Astrocyte (in vitro differentiated cells and primary cell): ENCODE measurements at regions not wholly inside any gene's neighbourhood (a gene's known extent, or its start where the extent isn't known, plus 50 kb on each side); places are given as distances from the start of the nearest gene placed in this dataset.

Experiments
- DNase-seq: peaks from one replicate; pipeline ENCODE4 v3.0.0-alpha.2; 2010; ENCODE audit warnings: low read depth
- FAIRE-seq: peaks from 2 replicates; lab custom pipeline; 2011; peaks lifted over from hg19 to GRCh38; lab: Jason Lieb, UNC
- H2AFZ ChIP-seq: 2 replicates; pipeline ENCODE4 v1.6.0; 2012; ENCODE audit warnings: low read depth, low read length, inconsistent platforms
- H3K27ac ChIP-seq: 2 replicates; pipeline ENCODE4 v1.5.1; 2011; ENCODE audit warnings: low read depth, low read length, inconsistent platforms
- H3K27me3 ChIP-seq: 2 replicates; pipeline ENCODE4 v1.6.0; 2011; ENCODE audit warnings: low read length, inconsistent platforms; ENCODE audit not compliant: insufficient read depth
- H3K36me3 ChIP-seq: 2 replicates; pipeline ENCODE4 v1.5.1; 2011; ENCODE audit warnings: low read length, inconsistent platforms; ENCODE audit not compliant: insufficient read depth
- H3K4me1 ChIP-seq: 2 replicates; pipeline ENCODE4 v1.5.1; 2011; ENCODE audit warnings: low read length, inconsistent platforms; ENCODE audit not compliant: insufficient read depth
- H3K4me2 ChIP-seq: 2 replicates; pipeline ENCODE4 v1.6.0; 2012; ENCODE audit warnings: low read length, inconsistent platforms
- H3K4me3 ChIP-seq: 2 replicates; pipeline ENCODE4 v1.5.1; 2011; ENCODE audit warnings: low read depth, mild to moderate bottlenecking, low read length, inconsistent platforms; ENCODE audit not compliant: insufficient read depth
- H3K79me2 ChIP-seq: 2 replicates; pipeline ENCODE4 v1.6.0; 2012; ENCODE audit warnings: mild to moderate bottlenecking, low read length, inconsistent platforms; ENCODE audit not compliant: insufficient read depth
- H3K9ac ChIP-seq: 2 replicates; pipeline ENCODE4 v1.6.0; 2012; ENCODE audit warnings: mild to moderate bottlenecking, low read length, inconsistent platforms
- H3K9me3 ChIP-seq: 2 replicates; pipeline ENCODE4 v1.5.1; 2012; ENCODE audit warnings: low read depth, mild to moderate bottlenecking, low read length, inconsistent platforms; ENCODE audit not compliant: insufficient read depth
- H4K20me1 ChIP-seq: 2 replicates; pipeline ENCODE4 v1.6.0; 2012; ENCODE audit warnings: low read length, inconsistent platforms; ENCODE audit not compliant: insufficient read depth
- H3K27ac Mint-ChIP-seq: one replicate; pipeline ENCODE4 v1.8.0; 2021; ENCODE audit warnings: mild to moderate bottlenecking, mixed read lengths; ENCODE audit not compliant: unreplicated experiment
- H3K27me3 Mint-ChIP-seq: one replicate; pipeline ENCODE4 v1.8.0; 2021; ENCODE audit warnings: low read depth, mixed read lengths; ENCODE audit not compliant: unreplicated experiment
- H3K36me3 Mint-ChIP-seq: one replicate; pipeline ENCODE4 v1.8.0; 2021; ENCODE audit warnings: low read depth, mixed read lengths; ENCODE audit not compliant: unreplicated experiment
- H3K4me1 Mint-ChIP-seq: one replicate; pipeline ENCODE4 v1.8.0; 2021; ENCODE audit warnings: low read depth, mixed read lengths; ENCODE audit not compliant: unreplicated experiment
- H3K4me3 Mint-ChIP-seq: one replicate; pipeline ENCODE4 v1.8.0; 2021; ENCODE audit warnings: mild to moderate bottlenecking, moderate library complexity, mixed read lengths; ENCODE audit not compliant: unreplicated experiment
- H3K9me3 Mint-ChIP-seq: one replicate; pipeline ENCODE4 v1.8.0; 2021; ENCODE audit warnings: mild to moderate bottlenecking, mixed read lengths; ENCODE audit not compliant: unreplicated experiment
- EZH2 ChIP-seq: IDR thresholded peaks from 2 replicates; pipeline ENCODE4 v1.6.1; 2012; ENCODE audit warnings: mild to moderate bottlenecking, low read length, inconsistent platforms; ENCODE audit not compliant: insufficient read depth
- TF ChIP-seq, protein P1 (sequence below): IDR thresholded peaks from 2 replicates; pipeline ENCODE4 v1.5.1; 2011; ENCODE audit warnings: low read depth, mild to moderate bottlenecking, inconsistent platforms, low read length, moderate library complexity; ENCODE audit not compliant: insufficient read depth

DNA sequence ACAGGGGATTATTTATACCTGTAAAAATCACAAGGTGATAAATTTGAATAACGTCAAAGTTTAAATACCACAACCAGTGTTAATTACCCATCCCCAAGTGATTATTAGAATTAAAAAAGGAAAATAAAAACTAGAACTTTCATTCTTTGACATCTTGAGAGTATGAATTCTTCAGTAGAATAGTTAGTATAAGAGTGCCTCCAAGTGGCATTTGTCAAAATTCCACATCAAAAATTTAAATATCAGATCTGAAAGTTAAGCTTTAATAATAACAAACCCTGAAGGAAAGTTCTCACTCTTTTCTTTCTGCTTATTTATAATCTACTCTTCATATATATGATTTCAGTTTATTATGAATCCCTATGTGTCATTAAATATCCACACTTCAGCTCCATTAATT is 273.7 kb upstream of the KYNU start:
- Histone ChIP-seq H3K4me1 (peaks cover 4% of the 10 kb centered on the region), H3K9ac (no peak overlapping the region), H3K9me3 (no peaks in the 10 kb centered on the region), H3K4me2 (no peak overlapping the region), H3K79me2 (no peaks in the 10 kb centered on the region), H2AFZ (no peak overlapping the region), H3K27me3 (no peaks in the 10 kb centered on the region), H3K4me3 (no peak overlapping the region), H4K20me1 (no peaks in the 10 kb centered on the region), H3K27ac (no peak overlapping the region), H3K36me3 (no peaks in the 10 kb centered on the region)
- FAIRE-seq, result no peak
- DNase-seq, result no peak
- H3K27me3 Mint-ChIP-seq, result no peaks in the 10 kb centered on the region
- no peaks in the 10 kb centered on the region for H3K9me3 Mint-ChIP-seq
- peaks cover 14% of the 10 kb centered on the region for H3K4me1 Mint-ChIP-seq
- H3K4me3 Mint-ChIP-seq, result no peak overlapping the region
- no peak overlapping the region for H3K27ac Mint-ChIP-seq
- TF ChIP-seq, protein P1, sequence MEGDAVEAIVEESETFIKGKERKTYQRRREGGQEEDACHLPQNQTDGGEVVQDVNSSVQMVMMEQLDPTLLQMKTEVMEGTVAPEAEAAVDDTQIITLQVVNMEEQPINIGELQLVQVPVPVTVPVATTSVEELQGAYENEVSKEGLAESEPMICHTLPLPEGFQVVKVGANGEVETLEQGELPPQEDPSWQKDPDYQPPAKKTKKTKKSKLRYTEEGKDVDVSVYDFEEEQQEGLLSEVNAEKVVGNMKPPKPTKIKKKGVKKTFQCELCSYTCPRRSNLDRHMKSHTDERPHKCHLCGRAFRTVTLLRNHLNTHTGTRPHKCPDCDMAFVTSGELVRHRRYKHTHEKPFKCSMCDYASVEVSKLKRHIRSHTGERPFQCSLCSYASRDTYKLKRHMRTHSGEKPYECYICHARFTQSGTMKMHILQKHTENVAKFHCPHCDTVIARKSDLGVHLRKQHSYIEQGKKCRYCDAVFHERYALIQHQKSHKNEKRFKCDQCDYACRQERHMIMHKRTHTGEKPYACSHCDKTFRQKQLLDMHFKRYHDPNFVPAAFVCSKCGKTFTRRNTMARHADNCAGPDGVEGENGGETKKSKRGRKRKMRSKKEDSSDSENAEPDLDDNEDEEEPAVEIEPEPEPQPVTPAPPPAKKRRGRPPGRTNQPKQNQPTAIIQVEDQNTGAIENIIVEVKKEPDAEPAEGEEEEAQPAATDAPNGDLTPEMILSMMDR, result peak; percentile 28
- no peak for TF ChIP-seq EZH2
- H3K36me3 Mint-ChIP-seq, result no peaks in the 10 kb centered on the region

DNA sequence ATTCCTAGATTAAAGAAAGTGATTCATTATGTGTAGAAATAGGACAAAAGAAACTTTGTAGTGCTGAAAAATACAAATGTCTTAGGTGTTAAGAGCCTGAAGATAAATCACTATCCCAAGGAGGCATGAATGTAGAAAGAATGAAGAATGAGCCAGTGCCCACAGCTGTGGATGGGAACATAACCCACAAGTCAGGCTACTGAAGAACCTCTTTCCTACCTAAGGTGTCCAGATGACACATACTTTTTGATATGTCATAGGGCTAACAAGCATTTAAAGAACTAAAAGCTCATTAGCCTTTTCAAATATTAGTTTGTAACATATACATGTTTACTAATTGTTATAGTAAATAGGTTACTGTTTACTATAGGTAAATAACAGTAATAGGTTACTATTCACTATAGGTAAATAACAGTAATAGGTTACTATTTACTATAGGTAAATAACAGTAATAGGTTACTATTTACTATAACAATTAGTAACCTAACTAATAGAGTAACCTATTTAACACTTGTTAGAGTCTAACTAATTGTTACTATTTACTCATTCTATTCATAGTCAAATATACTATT is 275.0 kb upstream of the KYNU start:
- no peaks in the 10 kb centered on the region for H3K27me3 ChIP-seq
- H3K4me2 ChIP-seq, result no peak overlapping the region
- no peak overlapping the region for H3K9ac ChIP-seq
- H3K27ac ChIP-seq, result no peak overlapping the region
- H3K4me3 ChIP-seq, result no peak overlapping the region
- no peaks in the 10 kb centered on the region for H3K36me3 ChIP-seq
- H3K79me2 ChIP-seq, result no peaks in the 10 kb centered on the region
- H3K4me1 ChIP-seq, result peaks cover 4% of the 10 kb centered on the region
- no peak overlapping the region for H2AFZ ChIP-seq
- H3K27me3 Mint-ChIP-seq, result no peaks in the 10 kb centered on the region
- DNase-seq (no peak), FAIRE-seq (no peak)
- H3K9me3 Mint-ChIP-seq, result no peaks in the 10 kb centered on the region
- no peak overlapping the region for H3K4me3 Mint-ChIP-seq
- no peaks in the 10 kb centered on the region for H3K36me3 Mint-ChIP-seq
- H3K4me1 Mint-ChIP-seq, result peaks cover 16% of the 10 kb centered on the region
- H3K27ac Mint-ChIP-seq, result no peak overlapping the region
- no peaks in the 10 kb centered on the region for H4K20me1 ChIP-seq
- H3K9me3 ChIP-seq, result no peaks in the 10 kb centered on the region
- no peak for TF ChIP-seq EZH2
- TF ChIP-seq, protein P1, result no peak

DNA sequence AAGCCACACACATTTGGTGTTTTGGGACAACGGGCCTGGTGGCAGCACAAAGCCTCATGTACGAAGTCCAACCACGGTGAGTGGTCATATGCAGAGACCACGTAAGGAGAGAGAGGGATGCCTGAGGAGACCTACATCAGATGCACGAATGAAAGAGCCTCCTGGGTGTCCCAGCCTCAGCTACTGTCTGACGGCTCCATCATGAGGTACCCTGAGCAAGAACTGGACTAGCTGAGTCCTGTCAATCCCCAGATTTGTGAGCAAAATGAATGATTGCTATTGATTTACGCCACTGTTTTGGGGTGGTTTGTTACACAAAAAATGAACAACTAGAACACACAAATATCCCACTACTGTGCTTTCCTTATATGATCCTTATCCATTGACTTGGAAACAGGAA is 275.7 kb upstream of the KYNU start:
- Mint-ChIP-seq H3K4me1 (peaks cover 19% of the 10 kb centered on the region), H3K27me3 (no peaks in the 10 kb centered on the region), H3K4me3 (no peak overlapping the region), H3K27ac (no peak overlapping the region), H3K9me3 (no peaks in the 10 kb centered on the region), H3K36me3 (no peaks in the 10 kb centered on the region)
- Histone ChIP-seq H3K27ac (no peak overlapping the region), H3K4me2 (no peak overlapping the region), H3K79me2 (no peaks in the 10 kb centered on the region), H2AFZ (no peak overlapping the region), H3K27me3 (no peaks in the 10 kb centered on the region), H4K20me1 (no peaks in the 10 kb centered on the region), H3K9me3 (no peaks in the 10 kb centered on the region), H3K36me3 (no peaks in the 10 kb centered on the region), H3K9ac (no peak overlapping the region), H3K4me3 (no peak overlapping the region), H3K4me1 (peaks cover 4% of the 10 kb centered on the region)
- TF ChIP-seq EZH2, result no peak
- TF ChIP-seq, protein P1, result no peak
- DNase-seq (no peak), FAIRE-seq (no peak)
